GM21447 (cell line): ENCODE measurements at regions not wholly inside any gene's neighbourhood (a gene's known extent, or its start where the extent isn't known, plus 50 kb on each side); places are given as distances from the start of the nearest gene placed in this dataset.

Experiments
- ATAC-seq: cut with Tn5 transposase; IDR thresholded peaks from one replicate; pipeline ENCODE4 v1.9.1; 2021; ENCODE audit not compliant: unreplicated experiment

DNA sequence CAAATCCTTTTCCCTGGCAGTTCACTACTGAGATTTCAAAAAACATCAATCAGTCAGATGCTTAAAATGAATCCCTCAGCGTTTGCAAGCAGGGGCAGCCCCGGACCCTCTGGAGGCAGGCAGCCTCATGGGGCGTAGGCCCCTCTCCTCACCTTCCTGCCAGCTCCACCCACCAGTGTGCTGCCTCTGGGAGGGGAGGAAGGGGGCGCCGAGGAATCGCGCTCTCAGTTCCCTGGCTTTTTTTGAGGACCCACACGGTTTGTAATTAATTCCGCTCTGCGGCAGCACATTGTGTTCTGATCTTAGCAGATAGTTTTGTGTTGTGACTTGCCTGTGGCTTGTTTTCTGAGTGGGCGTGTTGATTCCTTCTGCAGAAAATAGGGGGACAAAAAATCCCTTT lies 159.9 kb downstream of the KLF13 start:
- ATAC-seq: no peak

DNA sequence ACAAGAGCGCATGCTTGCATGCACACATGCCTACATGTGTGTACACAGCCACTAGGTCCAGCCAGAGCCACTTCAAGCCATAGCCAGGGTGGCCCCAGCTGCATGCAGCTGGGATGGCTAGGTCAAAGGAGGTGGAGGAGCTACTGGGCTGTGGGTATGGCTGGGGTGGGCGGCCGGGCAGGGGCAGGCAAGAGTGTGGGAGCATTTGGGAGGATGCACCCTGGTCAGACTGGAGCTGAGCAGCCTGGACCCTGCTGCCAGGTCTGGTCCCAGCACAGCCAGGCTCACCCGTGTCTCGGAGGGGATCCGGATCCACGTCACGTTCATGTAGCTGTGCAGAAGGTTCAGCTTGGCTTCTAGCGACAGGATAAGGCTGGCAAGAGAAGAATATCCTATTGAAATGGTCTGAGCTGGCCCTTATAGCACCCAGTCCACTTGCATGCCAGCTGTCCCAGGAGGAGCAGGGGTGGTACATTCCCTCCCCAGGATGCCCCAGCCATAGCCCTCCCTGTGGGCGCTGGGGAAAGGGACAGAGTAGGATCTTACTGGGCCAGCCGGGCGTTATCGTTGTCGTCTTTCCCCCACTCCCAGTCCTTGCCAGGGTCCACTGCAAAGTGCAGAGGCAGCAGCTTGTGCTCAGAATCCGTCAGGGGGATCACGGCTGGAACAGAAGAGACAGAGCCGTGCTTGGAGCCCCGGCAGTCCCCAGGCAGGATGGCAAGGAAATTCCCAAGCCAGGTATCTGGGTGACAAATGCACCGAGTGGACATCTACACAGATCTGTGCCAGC lies 160.5 kb downstream of the KLF13 start:
- no peak for ATAC-seq

DNA sequence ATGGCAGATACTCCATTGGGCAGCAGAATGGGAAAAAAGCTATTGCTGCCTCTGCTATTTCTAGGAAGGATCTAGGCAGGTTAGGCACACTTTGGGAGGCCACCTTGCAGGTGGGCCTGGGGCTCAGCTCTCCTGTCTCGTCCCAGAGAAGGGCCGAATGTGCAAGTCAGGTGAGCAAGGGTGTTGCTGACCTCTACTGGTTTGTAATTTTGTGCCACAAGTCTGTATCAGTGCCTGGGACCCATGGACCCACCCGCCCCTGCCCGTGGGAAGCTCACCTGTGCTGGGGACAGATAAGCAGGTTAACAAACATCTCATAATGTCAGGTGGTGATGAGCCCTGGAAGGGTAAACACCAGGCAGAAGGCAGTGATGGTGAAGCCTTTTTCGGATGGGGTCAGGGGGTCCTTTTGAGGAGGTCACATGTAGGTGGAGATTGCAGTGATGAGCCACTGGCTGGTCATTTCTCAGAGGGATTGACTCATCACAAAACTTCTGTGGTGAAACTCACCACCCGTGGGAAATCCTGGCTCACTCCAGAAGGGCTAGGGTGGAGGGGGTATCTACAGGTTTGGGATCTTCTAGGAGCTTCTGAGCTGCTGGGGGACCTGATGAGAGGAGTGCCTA lies 161.3 kb downstream of the KLF13 start:
- no peak for ATAC-seq

DNA sequence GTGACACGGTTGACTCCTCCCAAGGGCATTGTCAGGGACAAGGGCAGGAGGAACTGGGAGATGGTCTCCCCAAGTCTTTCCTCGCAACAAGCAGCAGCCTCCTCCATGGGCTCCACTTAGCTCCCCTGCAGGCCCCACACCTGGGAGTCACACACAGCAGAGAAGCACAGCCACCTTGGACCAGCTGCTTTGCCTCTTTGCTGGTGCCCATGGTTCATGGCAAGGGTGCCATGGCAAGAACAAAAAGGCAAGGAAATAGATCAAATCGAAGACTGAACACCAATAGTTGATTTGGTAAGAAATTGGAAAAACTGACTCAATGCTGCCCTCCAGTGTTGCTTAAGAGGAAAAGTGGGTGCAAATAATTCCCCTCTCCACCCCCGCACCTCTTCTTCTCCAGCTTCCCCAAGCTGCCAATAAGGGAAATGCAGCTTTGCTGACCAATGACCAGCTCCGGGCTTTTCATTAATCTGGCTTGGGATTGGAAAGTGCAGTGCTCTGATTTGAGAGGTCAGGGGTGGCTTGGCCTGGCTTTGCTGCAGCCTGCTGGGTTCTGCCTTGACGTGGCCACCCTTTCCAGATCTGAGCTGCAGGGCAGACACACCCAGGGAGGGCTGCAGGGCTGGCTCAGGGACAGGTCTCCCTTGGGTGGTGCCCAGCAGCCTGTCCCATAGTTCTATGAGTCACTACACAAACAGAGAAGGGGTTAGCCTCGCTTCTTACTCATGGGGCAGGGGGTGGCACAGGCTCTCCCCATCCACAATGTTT lies 162.0 kb downstream of the KLF13 start:
- no peak for ATAC-seq

- no peak for ATAC-seq
Measured at GRCh38 chr15:31489281-31489680, 162.6 kb downstream of the KLF13 start.

DNA sequence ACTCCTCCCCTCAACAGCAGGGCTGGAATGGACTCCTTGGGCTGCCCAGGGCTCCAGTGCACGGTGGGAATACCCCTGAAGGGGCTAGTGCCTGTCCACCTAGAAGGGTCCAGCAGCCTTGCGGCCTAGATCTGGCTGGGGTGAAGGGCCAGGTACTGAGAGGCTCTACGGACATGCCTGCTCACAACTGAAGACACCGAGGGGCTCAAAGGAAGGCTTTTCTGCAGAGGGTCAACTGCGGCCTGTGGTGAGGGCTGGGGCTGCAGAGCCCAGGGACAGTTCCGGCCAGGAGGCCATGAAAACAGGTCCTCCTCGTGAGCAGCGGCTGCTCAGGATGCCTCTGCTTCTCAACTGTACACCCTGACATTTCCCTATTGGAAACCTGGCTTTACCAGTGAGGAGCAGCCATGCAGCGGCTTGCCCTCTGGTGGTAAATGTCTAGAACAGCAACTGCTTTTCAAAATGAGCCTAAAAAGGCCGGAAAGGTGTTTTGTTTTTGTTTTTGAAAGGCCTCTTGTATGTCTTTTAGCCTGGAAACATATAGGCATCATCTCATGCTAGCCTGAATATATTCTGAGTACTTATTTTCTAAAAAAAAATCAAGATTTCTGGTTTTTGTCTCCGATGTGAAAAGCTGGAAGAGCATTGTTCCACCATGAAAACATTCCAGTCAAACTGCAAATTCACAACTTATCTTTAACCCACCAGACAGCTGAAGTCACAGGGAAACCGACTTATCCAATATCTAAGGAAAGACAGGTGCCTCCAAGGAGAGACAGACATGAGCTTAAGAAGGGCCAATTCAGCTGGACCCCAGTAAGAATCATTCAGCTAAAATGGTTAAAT lies 163.4 kb downstream of the KLF13 start:
- no peak for ATAC-seq

GRCh38 chr15:31494786-31495185 lies 168.2 kb downstream of the KLF13 start:
- no peak for ATAC-seq

- ATAC-seq: no peak
Measured at GRCh38 chr15:31495281-31495680, 168.6 kb downstream of the KLF13 start.

DNA sequence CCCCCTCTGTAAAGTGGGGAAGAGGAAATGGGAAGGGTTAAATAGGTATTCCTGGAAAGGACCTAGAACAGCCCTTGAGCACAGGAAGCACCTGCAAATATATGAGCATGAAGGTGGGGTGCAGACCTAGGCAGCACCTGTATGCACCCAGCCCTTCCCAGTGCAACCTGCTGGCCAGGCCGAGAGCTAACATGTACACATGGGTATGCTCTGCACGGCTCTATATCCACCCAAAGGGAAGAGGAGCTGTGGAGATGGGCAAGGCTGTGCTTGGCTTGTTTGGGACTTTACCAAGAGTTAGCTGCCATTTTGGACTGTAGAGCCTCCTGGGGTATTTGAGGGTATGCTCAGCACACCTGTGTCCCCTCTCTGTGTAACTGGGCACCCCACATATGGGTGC lies 171.2 kb downstream of the KLF13 start:
- no peak for ATAC-seq

- no peak for ATAC-seq
Measured at GRCh38 chr15:31498329-31498728, 171.7 kb downstream of the KLF13 start.

- no peak for ATAC-seq
Measured at GRCh38 chr15:31498756-31499155, 172.1 kb downstream of the KLF13 start.

GRCh38 chr15:31499236-31499952 lies 172.8 kb downstream of the KLF13 start:
- no peak for ATAC-seq

GRCh38 chr15:31499953-31500765 lies 173.5 kb downstream of the KLF13 start:
- ATAC-seq: no peak

DNA sequence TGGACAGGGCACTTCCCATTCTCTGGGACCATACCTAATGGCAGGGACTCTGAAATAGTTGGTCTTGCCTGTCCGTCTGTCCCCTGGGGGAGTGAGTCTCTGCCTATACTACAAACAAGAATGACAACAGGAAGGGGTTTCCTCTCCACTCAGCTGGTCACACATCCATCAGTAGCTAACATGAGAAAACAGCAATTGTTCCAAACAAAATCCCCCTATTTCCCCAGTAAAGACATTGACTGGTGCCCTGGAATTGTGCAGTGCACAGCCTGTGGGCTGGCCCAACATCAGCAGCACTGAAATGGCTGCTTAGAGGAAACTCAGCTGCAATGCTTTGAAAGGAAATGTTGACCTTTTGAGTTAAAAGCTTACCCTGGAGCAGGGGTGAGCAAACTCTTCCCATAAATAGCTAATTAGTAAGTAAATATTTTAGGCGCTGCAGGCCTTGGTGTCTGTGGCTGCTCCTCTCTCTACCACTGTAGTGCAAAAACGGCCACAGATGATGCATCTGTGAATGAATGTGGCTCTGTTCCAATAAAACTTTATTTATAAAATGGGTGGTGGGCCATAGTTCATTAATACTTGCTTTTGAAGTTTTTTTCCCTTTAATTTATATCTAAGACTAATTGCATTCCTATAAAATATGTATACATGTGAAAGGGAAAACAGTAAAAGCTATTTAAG lies 174.3 kb downstream of the KLF13 start:
- ATAC-seq: no peak

- no peak for ATAC-seq
Measured at GRCh38 chr15:31501536-31502157, 175.0 kb downstream of the KLF13 start.

DNA sequence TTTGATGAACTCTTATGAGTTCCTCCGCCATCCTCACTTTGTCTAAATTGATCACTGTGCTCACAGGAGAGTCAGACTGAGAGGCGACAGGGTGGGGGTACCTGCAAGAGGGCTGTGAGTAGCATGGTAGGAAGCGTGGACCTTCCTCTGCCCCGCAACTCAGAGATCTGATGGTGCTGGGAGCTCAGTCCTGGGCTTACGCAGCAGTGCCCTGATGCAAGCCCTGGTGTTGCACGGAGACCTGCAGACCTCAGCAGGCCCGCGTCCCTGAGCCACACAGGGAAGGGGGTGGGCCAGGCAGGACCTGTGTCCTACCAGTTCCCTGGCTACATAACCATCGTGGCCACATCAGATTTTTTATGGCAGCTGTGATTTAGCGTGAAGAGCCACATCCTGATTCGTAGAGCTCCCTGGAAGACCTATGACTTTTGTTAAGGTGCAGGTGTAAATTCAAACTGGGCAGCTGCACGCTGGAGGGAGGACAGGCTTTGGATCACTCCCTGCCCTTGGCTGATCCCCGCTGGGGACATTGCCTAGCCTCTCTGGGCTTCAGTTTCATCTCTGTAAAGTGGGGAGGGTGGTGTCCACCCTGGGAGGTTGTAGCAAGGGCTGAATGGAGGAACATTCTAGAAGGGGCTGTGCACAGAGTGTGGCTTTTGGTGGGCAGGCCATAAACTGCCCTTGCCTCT lies 176.1 kb downstream of the KLF13 start:
- no peak for ATAC-seq

DNA sequence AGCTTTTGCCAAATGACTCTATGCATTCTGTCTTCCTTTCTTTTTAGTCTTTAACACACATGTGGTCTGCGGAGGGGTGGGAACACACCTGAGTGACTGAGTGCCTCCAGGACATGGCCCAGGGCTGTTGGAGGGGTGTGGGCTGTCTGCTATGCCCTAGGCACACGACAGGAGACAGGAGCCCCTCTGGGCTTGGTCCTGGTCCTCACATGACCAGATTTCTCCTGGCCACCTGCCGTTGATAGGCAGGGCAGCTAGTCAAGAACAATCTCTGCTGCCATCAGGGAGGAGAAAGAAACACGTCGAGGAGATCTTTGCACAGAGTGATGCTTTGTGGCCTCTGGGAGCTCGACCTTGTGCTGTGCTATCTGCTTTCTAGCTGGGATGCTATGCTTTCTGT lies 176.6 kb downstream of the KLF13 start:
- no peak for ATAC-seq
